ENCODE measurements at regions not wholly inside any gene's neighbourhood (a gene's known extent, or its start where the extent isn't known, plus 50 kb on each side); places are given as distances from the start of the nearest gene placed in this dataset.

DNA sequence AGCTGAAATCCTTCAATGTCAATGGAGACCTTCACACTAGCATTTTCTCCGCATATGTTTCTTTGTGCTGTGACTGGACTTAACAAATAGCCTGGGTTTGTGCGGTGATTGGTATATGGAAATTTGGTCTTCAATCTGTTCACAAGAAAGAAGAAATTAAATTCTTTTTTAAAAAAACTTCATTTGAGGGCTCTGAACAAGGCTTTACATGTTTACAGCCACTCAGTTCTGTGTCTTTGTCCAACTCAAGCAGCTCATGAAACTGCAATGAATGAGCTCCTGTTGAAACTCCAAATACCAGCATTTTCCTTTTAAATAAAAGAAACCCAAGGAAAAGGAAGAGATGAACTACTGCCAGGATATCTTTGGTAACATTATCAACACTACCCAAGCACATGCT lies 57.3 kb downstream of the PIK3C2A start:
- no peak for TF ChIP-seq CTCF (conservative IDR thresholded peaks at IDR 0.05; ENCODE audit: low read length)
- TF ChIP-seq EZH2phosphoT487 (IDR thresholded peaks at IDR 0.05; ENCODE audit: borderline replicate concordance, low read depth, low read length) = no peak

Measured in OCI-LY7 (cell line).